H7 (cell line): ENCODE measurements at regions not wholly inside any gene's neighbourhood (a gene's known extent, or its start where the extent isn't known, plus 50 kb on each side); places are given as distances from the start of the nearest gene placed in this dataset.

Experiments used
- DNase-seq: peaks from one replicate; pipeline ENCODE4 v3.0.0; 2012
- H3K27me3 ChIP-seq: 2 replicates; pipeline ENCODE4 v1.6.0; 2011; ENCODE audit warnings: mild to moderate bottlenecking, low read length; ENCODE audit not compliant: control insufficient read depth, insufficient read depth
- H3K36me3 ChIP-seq: replicated peaks from 2 replicates; pipeline ENCODE4 v1.5.1; 2011; ENCODE audit warnings: low read length; ENCODE audit not compliant: control insufficient read depth, insufficient read depth
- H3K4me3 ChIP-seq: 2 replicates; pipeline ENCODE4 v1.5.1; 2011; ENCODE audit warnings: low read depth, mild to moderate bottlenecking, control low read depth, low read length, moderate library complexity; ENCODE audit not compliant: insufficient read depth

- H3K27me3 ChIP-seq = no peaks in the 10 kb centered on the region
- no peaks in the 10 kb centered on the region for H3K36me3 ChIP-seq
- DNase-seq = no peak
- no peak overlapping the region for H3K4me3 ChIP-seq
These were observed 76.7 kb upstream of the EIF5 start for GRCh38 chr14:103257211-103257962.

GRCh38 chr14:103258211-103258610 lies 75.8 kb upstream of the EIF5 start:
- H3K36me3 ChIP-seq = no peaks in the 10 kb centered on the region
- no peak for DNase-seq
- H3K27me3 ChIP-seq = no peaks in the 10 kb centered on the region
- H3K4me3 ChIP-seq = no peak overlapping the region

GRCh38 chr14:103259184-103259583 lies 74.9 kb upstream of the EIF5 start:
- Histone ChIP-seq H3K4me3 (no peak overlapping the region), H3K36me3 (no peaks in the 10 kb centered on the region), H3K27me3 (no peaks in the 10 kb centered on the region)
- no peak for DNase-seq

GRCh38 chr14:103259801-103260628 lies 74.0 kb upstream of the EIF5 start:
- Histone ChIP-seq H3K27me3 (no peaks in the 10 kb centered on the region), H3K4me3 (no peak overlapping the region), H3K36me3 (no peaks in the 10 kb centered on the region)
- DNase-seq = no peak

- DNase-seq = peak; percentile 62
- H3K27me3 ChIP-seq = no peaks in the 10 kb centered on the region
- H3K4me3 ChIP-seq = no peak overlapping the region
- no peaks in the 10 kb centered on the region for H3K36me3 ChIP-seq
These were observed 73.4 kb upstream of the EIF5 start for GRCh38 chr14:103260629-103261124.

- H3K36me3 ChIP-seq = no peaks in the 10 kb centered on the region
- no peak overlapping the region for H3K4me3 ChIP-seq
- no peaks in the 10 kb centered on the region for H3K27me3 ChIP-seq
- DNase-seq = no peak
These were observed 66.7 kb upstream of the EIF5 start for GRCh38 chr14:103267226-103267910.

- no peak overlapping the region for H3K4me3 ChIP-seq
- no peak for DNase-seq
- H3K36me3 ChIP-seq = no peaks in the 10 kb centered on the region
- H3K27me3 ChIP-seq = peaks cover 2% of the 10 kb centered on the region; the same call in 1 of the 2 replicates
These were observed 62.8 kb upstream of the EIF5 start for GRCh38 chr14:103271189-103271588.

GRCh38 chr14:103273145-103273744 lies 60.8 kb upstream of the EIF5 start:
- H3K4me3 ChIP-seq = peak overlapping the region; percentile 21; the same call in 1 of the 2 replicates

GRCh38 chr14:103273745-103274615 lies 60.1 kb upstream of the EIF5 start:
- Histone ChIP-seq H3K27me3 (peaks cover 7% of the 10 kb centered on the region; the same call in 1 of the 2 replicates), H3K4me3 (peak overlapping the region; percentile 21; the same call in 1 of the 2 replicates), H3K36me3 (no peaks in the 10 kb centered on the region)
- DNase-seq = peak; percentile 74

More at GRCh38 chr14:103273145-103273744, 60.8 kb upstream of the EIF5 start:
- peak; percentile 56 for DNase-seq
- Histone ChIP-seq H3K36me3 (no peaks in the 10 kb centered on the region), H3K27me3 (peaks cover 4% of the 10 kb centered on the region; the same call in 1 of the 2 replicates)

GRCh38 chr14:103275000-103275399 lies 59.0 kb upstream of the EIF5 start:
- Histone ChIP-seq H3K36me3 (no peaks in the 10 kb centered on the region), H3K27me3 (peaks cover 16% of the 10 kb centered on the region), H3K4me3 (no peak overlapping the region)
- no peak for DNase-seq

GRCh38 chr14:103277931-103278330 lies 56.1 kb upstream of the EIF5 start:
- Histone ChIP-seq H3K27me3 (peaks cover 16% of the 10 kb centered on the region), H3K36me3 (no peaks in the 10 kb centered on the region), H3K4me3 (no peak overlapping the region)
- no peak for DNase-seq

- Histone ChIP-seq H3K27me3 (peaks cover 14% of the 10 kb centered on the region), H3K4me3 (peak overlapping the region; percentile 47), H3K36me3 (no peaks in the 10 kb centered on the region)
- peak; percentile 88 for DNase-seq
These were observed 54.7 kb upstream of the EIF5 start for GRCh38 chr14:103279142-103280025.
